ENCODE measurements at regions not wholly inside any gene's neighbourhood (a gene's known extent, or its start where the extent isn't known, plus 50 kb on each side); places are given as distances from the start of the nearest gene placed in this dataset.

DNA sequence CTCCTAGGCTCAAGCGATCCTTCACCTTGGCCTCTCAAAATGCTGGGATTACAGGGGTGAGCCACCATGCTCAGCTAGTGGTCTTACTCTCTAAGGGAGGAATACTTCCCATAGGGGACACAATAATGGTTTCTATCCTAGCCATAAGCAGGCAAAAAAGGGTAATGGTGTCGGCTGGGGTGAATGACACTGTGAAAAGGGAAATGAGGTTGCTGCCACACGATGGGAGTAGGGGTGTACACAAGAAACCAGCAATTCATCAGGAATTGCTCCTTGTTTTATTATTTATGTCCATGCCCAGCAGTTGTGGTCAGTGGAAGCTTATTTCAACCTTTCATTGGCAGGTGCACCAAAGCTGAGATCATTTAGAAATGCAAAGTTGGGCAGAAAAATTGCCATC lies 70.3 kb upstream of the ZFR start:
- Histone ChIP-seq H3K9me2 (ENCODE audit: insufficient read depth) (no peaks in the 10 kb centered on the region), H3K27me3 (ENCODE audit: insufficient read depth, low read depth) (peaks cover 43% of the 10 kb centered on the region), H3K4me1 (replicated peaks; ENCODE audit: insufficient read depth) (no peaks in the 10 kb centered on the region), H2AFZ (no peak overlapping the region), H3F3A (ENCODE audit: insufficient read depth, low read depth) (no peaks in the 10 kb centered on the region), H3K27ac (no peak overlapping the region), H4K20me1 (ENCODE audit: insufficient read depth) (no peaks in the 10 kb centered on the region), H3K4me3 (no peak overlapping the region), H3K36me3 (ENCODE audit: low read depth) (no peaks in the 10 kb centered on the region), H3K79me2 (ENCODE audit: low read depth) (no peaks in the 10 kb centered on the region), H3K4me2 (no peak overlapping the region), H3K9me3 (ENCODE audit: insufficient read depth, low read depth) (no peaks in the 10 kb centered on the region)
- no TSS peak for BruUV-seq (replicated peaks)
- DNase-seq = no peak
- CTCF ChIA-PET = no interaction called here
- intact Hi-C loops (cut with micrococcal nuclease; ENCODE audit: unreplicated experiment) = no loop called here
- TF ChIP-seq, protein P1, sequence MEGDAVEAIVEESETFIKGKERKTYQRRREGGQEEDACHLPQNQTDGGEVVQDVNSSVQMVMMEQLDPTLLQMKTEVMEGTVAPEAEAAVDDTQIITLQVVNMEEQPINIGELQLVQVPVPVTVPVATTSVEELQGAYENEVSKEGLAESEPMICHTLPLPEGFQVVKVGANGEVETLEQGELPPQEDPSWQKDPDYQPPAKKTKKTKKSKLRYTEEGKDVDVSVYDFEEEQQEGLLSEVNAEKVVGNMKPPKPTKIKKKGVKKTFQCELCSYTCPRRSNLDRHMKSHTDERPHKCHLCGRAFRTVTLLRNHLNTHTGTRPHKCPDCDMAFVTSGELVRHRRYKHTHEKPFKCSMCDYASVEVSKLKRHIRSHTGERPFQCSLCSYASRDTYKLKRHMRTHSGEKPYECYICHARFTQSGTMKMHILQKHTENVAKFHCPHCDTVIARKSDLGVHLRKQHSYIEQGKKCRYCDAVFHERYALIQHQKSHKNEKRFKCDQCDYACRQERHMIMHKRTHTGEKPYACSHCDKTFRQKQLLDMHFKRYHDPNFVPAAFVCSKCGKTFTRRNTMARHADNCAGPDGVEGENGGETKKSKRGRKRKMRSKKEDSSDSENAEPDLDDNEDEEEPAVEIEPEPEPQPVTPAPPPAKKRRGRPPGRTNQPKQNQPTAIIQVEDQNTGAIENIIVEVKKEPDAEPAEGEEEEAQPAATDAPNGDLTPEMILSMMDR (conservative IDR thresholded peaks at IDR 0.05) = no peak
- TF ChIP-seq EZH2 (IDR thresholded peaks at IDR 0.05; ENCODE audit: low read depth) = no peak
- POLR2A ChIA-PET (ENCODE audit: unreplicated experiment) = no interaction called here

DNA sequence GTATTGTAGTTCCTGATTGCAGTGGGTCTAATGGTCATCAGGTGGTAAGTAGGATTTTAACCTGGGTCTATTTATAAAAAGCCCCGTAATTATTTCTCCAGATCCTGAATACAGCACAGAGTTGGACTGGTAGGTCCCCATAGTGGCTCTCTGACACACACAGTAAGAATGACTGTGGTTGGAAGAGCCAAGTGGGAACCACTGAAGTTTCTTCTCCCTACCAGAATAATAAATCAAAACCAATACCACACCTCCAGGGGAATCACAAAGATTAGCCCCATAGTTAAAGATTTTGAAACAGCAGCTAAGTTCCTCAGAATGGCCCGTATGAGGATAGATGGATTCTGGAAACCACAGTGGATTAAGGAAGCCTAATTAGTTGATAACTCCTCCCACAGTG lies 68.4 kb upstream of the ZFR start:
- no peaks in the 10 kb centered on the region for H3K36me3 ChIP-seq (ENCODE audit: low read depth)
- TF ChIP-seq EZH2 (IDR thresholded peaks at IDR 0.05; ENCODE audit: low read depth) = no peak
- TF ChIP-seq, protein P1 (conservative IDR thresholded peaks at IDR 0.05) = no peak
- peaks cover 45% of the 10 kb centered on the region for H3K27me3 ChIP-seq (ENCODE audit: insufficient read depth, low read depth)
- H3K9me2 ChIP-seq (ENCODE audit: insufficient read depth) = peaks cover 4% of the 10 kb centered on the region; the same call in 1 of the 2 replicates
- H3F3A ChIP-seq (ENCODE audit: insufficient read depth, low read depth) = no peaks in the 10 kb centered on the region
- no peak overlapping the region for H2AFZ ChIP-seq
- DNase-seq = no peak
- H3K9me3 ChIP-seq (ENCODE audit: insufficient read depth, low read depth) = no peaks in the 10 kb centered on the region
- CTCF ChIA-PET = no interaction called here
- intact Hi-C loops (cut with micrococcal nuclease; ENCODE audit: unreplicated experiment) = no loop called here
- H3K4me3 ChIP-seq = no peak overlapping the region
- POLR2A ChIA-PET (ENCODE audit: unreplicated experiment) = no interaction called here
- H3K4me1 ChIP-seq (replicated peaks; ENCODE audit: insufficient read depth) = no peaks in the 10 kb centered on the region
- H3K79me2 ChIP-seq (ENCODE audit: low read depth) = no peaks in the 10 kb centered on the region
- no peak overlapping the region for H3K27ac ChIP-seq
- no peak overlapping the region for H3K4me2 ChIP-seq
- no TSS peak for BruUV-seq (replicated peaks)
- H4K20me1 ChIP-seq (ENCODE audit: insufficient read depth) = no peaks in the 10 kb centered on the region

DNA sequence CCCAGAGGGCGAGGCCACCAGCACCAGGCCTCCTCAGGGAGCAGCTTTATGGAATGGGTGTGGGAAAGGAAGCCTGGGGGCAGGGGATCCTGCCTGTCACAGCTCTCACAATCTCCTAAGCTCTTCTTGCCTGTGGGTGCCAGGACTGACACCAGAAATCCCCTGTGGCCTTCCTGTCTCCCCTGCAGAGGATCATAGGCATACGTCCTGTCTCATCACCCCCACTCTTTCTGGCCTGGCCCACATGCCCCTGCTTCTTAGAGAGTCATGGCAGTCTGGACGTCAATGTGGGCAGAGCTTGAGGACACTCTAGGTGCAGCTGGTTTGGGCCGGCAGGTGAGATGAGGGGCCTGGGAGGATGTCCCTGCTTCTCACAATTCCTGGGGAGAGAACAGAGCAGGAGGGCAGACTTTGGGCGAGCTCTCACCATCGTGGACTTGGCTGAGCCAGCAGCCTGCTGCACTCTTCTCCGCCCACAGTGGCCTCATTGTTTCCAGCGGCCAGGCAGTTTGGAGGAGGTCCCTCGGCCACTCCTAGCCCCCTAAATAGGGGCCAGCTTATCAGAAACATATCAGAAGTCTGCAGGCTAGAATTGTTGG lies 67.3 kb upstream of the ZFR start:
- CTCF ChIA-PET = no interaction called here
- H3K4me2 ChIP-seq = no peak overlapping the region
- TF ChIP-seq EZH2 (IDR thresholded peaks at IDR 0.05; ENCODE audit: low read depth) = no peak
- TF ChIP-seq, protein P1 (conservative IDR thresholded peaks at IDR 0.05) = no peak
- H3K79me2 ChIP-seq (ENCODE audit: low read depth) = no peaks in the 10 kb centered on the region
- no peak overlapping the region for H3K27ac ChIP-seq
- no peak overlapping the region for H2AFZ ChIP-seq
- H4K20me1 ChIP-seq (ENCODE audit: insufficient read depth) = no peaks in the 10 kb centered on the region
- peaks cover 4% of the 10 kb centered on the region; the same call in 1 of the 2 replicates for H3K9me2 ChIP-seq (ENCODE audit: insufficient read depth)
- POLR2A ChIA-PET (ENCODE audit: unreplicated experiment) = no interaction called here
- DNase-seq = no peak
- H3K27me3 ChIP-seq (ENCODE audit: insufficient read depth, low read depth) = peaks cover 47% of the 10 kb centered on the region
- H3K4me3 ChIP-seq = no peak overlapping the region
- no TSS peak for BruUV-seq (replicated peaks)
- no peaks in the 10 kb centered on the region for H3K36me3 ChIP-seq (ENCODE audit: low read depth)
- no peaks in the 10 kb centered on the region for H3K4me1 ChIP-seq (replicated peaks; ENCODE audit: insufficient read depth)
- H3K9me3 ChIP-seq (ENCODE audit: insufficient read depth, low read depth) = no peaks in the 10 kb centered on the region
- H3F3A ChIP-seq (ENCODE audit: insufficient read depth, low read depth) = no peaks in the 10 kb centered on the region
- intact Hi-C loops (cut with micrococcal nuclease; ENCODE audit: unreplicated experiment) = no loop called here

All from PC-9 (cell line).